ENCODE measurements at regions not wholly inside any gene's neighbourhood (a gene's known extent, or its start where the extent isn't known, plus 50 kb on each side); places are given as distances from the start of the nearest gene placed in this dataset.
"Not testable (repeated sequence)": the region's sequence is repeated elsewhere in the genome, so short reads cannot be mapped to it uniquely, and the experiment has no call there.

GRCh38 chr1:229008347-229008746, 262.6 kb upstream of the RAB4A start:
- TF ChIP-seq CTCF (conservative IDR thresholded peaks at IDR 0.05; ENCODE audit: low read depth in 2 of 2); JUNB (IDR thresholded peaks at IDR 0.05; ENCODE audit: unreplicated experiment); EZH2 (IDR thresholded peaks at IDR 0.05; ENCODE audit: low read depth, unreplicated experiment); POLR2AphosphoS5 (IDR thresholded peaks at IDR 0.05; ENCODE audit: low read depth); STAT1 (IDR thresholded peaks at IDR 0.05; ENCODE audit: unreplicated experiment); EZH2phosphoT487 (IDR thresholded peaks at IDR 0.05; ENCODE audit: unreplicated experiment); REST (IDR thresholded peaks at IDR 0.05; ENCODE audit: unreplicated experiment); ZNF114 (CRISPR knock-in tag; IDR thresholded peaks at IDR 0.05); ZNF462 (CRISPR knock-in tag; IDR thresholded peaks at IDR 0.05); CREB1 (CRISPR knock-in tag; IDR thresholded peaks at IDR 0.05; ENCODE audit: low read depth); NANOG (IDR thresholded peaks at IDR 0.05; ENCODE audit: borderline replicate concordance); ETS1 (IDR thresholded peaks at IDR 0.05); ZNF331 (CRISPR knock-in tag; IDR thresholded peaks at IDR 0.05; ENCODE audit: low read depth): not testable (repeated sequence)

All from GM23338 (cell line).